WTC11 (cell line): ENCODE measurements at regions not wholly inside any gene's neighbourhood (a gene's known extent, or its start where the extent isn't known, plus 50 kb on each side); places are given as distances from the start of the nearest gene placed in this dataset.

Experiments
- ATAC-seq: fragments of 200-7000 bp; cut with Tn5 transposase; 2 replicates; pipeline ENCODE4 v1.10.0; 2021; ENCODE audit warnings: mild to moderate bottlenecking, moderate library complexity
- CTCF ChIA-PET: fragments of 300-600 bp; sonication (Branson Sonifier 250); formaldehyde crosslinking; loops from one replicate; lab custom pipeline; 2021; ENCODE audit warnings: antibody characterized with exemption; lab: Charles Lee
- POLR2A ChIA-PET: fragments of 350-600 bp; sonication (Branson Sonifier 250); formaldehyde crosslinking; loops from one replicate; lab custom pipeline; 2021; ENCODE audit warnings: antibody characterized with exemption; lab: Charles Lee
- DNase-seq: peaks from one replicate; pipeline ENCODE4 v3.0.0; 2021; ENCODE audit warnings: low spot score
- H3K27ac Mint-ChIP-seq: 2 replicates; pipeline ENCODE4 v1.8.0; 2021; ENCODE audit warnings: mixed read lengths
- H3K27me3 Mint-ChIP-seq: 2 replicates; pipeline ENCODE4 v1.8.0; 2021; ENCODE audit warnings: low read depth, mild to moderate bottlenecking, moderate library complexity, mixed read lengths
- H3K36me3 Mint-ChIP-seq: 2 replicates; pipeline ENCODE4 v1.8.0; 2021; ENCODE audit warnings: mixed read lengths
- H3K4me1 Mint-ChIP-seq: 2 replicates; pipeline ENCODE4 v1.8.0; 2022; ENCODE audit warnings: mixed read lengths
- H3K4me3 Mint-ChIP-seq: 2 replicates; pipeline ENCODE4 v1.8.0; 2021; ENCODE audit warnings: mild to moderate bottlenecking, moderate library complexity, mixed read lengths
- H3K9me3 Mint-ChIP-seq: 2 replicates; pipeline ENCODE4 v1.8.0; 2021; ENCODE audit warnings: mixed read lengths
- AFF4 ChIP-seq: sonication (generic); formaldehyde crosslinking; IDR thresholded peaks from 2 replicates; pipeline ENCODE4 v1.8.1; 2023; ENCODE audit warnings: mild to moderate bottlenecking, missing genetic modification reagents, borderline replicate concordance
- CDX4 ChIP-seq: fragments of 250-450 bp; sonication (Bioruptor Pico); IDR thresholded peaks from 2 replicates; pipeline ENCODE4 v1.9.0; 2021; ENCODE audit warnings: moderate library complexity, mild to moderate bottlenecking, inconsistent platforms, borderline replicate concordance
- HMGA2 ChIP-seq: fragments of 250-450 bp; sonication (Bioruptor Pico); IDR thresholded peaks from 2 replicates; pipeline ENCODE4 v1.4.0; 2021; ENCODE audit warnings: mild to moderate bottlenecking, moderate library complexity
- TEAD1 ChIP-seq: sonication (generic); formaldehyde crosslinking; IDR thresholded peaks from 2 replicates; pipeline ENCODE4 v1.8.0; 2022; ENCODE audit warnings: mild to moderate bottlenecking, missing genetic modification reagents
- ZBTB21 ChIP-seq: sonication (generic); formaldehyde crosslinking; IDR thresholded peaks from 2 replicates; pipeline ENCODE4 v1.8.1; 2023; ENCODE audit warnings: mild to moderate bottlenecking, missing genetic modification reagents, borderline replicate concordance
- ZNF317 ChIP-seq: sonication (generic); formaldehyde crosslinking; IDR thresholded peaks from 2 replicates; pipeline ENCODE4 v1.8.1; 2023; ENCODE audit warnings: low read depth, mild to moderate bottlenecking, moderate library complexity, missing genetic modification reagents, borderline replicate concordance
- ZNF396 ChIP-seq: fragments of 250-450 bp; sonication (Bioruptor Pico); IDR thresholded peaks from 2 replicates; pipeline ENCODE4 v1.8.0; 2021; ENCODE audit warnings: mild to moderate bottlenecking, moderate library complexity, borderline replicate concordance
- ZSCAN18 ChIP-seq: fragments of 250-450 bp; sonication (Bioruptor Pico); IDR thresholded peaks from 2 replicates; pipeline ENCODE4 v2.1.2; 2022; ENCODE audit warnings: mild to moderate bottlenecking, moderate library complexity
- TF ChIP-seq, protein P1 (sequence below): fragments of 250-450 bp; sonication (Bioruptor Pico); IDR thresholded peaks from 2 replicates; pipeline ENCODE4 v1.9.0; 2021; ENCODE audit warnings: mild to moderate bottlenecking, borderline replicate concordance
- TF ChIP-seq, protein P2 (sequence below): sonication (generic); formaldehyde crosslinking; IDR thresholded peaks from 2 replicates; pipeline ENCODE4 v1.8.1; 2022; ENCODE audit warnings: mild to moderate bottlenecking, missing genetic modification reagents, moderate library complexity, borderline replicate concordance
- TF ChIP-seq, protein P3 (sequence below): fragments of 200-600 bp; IDR thresholded peaks from 2 replicates; pipeline ENCODE4 v1.8.0; 2022; ENCODE audit warnings: antibody characterized with exemption
- TF ChIP-seq, protein P4 (sequence below): sonication (generic); formaldehyde crosslinking; conservative IDR thresholded peaks from 2 replicates; pipeline ENCODE4 v1.8.1; 2023; ENCODE audit warnings: mild to moderate bottlenecking, low read depth, missing genetic modification reagents, moderate library complexity

GRCh38 chr3:78238811-78239210, 1198.9 kb downstream of the ROBO2 start:
- ChIA-PET POLR2A (no interaction called here), CTCF (no interaction called here)
- ATAC-seq (no peak), DNase-seq (no peak)
- Mint-ChIP-seq H3K27ac (no peak overlapping the region), H3K36me3 (peaks cover 31% of the 10 kb centered on the region), H3K27me3 (peaks cover 3% of the 10 kb centered on the region; the same call in 1 of the 2 replicates), H3K4me1 (peaks cover 9% of the 10 kb centered on the region), H3K4me3 (no peak overlapping the region), H3K9me3 (peaks cover 43% of the 10 kb centered on the region)
- TF ChIP-seq ZBTB21: no peak
- TF ChIP-seq, protein P1, sequence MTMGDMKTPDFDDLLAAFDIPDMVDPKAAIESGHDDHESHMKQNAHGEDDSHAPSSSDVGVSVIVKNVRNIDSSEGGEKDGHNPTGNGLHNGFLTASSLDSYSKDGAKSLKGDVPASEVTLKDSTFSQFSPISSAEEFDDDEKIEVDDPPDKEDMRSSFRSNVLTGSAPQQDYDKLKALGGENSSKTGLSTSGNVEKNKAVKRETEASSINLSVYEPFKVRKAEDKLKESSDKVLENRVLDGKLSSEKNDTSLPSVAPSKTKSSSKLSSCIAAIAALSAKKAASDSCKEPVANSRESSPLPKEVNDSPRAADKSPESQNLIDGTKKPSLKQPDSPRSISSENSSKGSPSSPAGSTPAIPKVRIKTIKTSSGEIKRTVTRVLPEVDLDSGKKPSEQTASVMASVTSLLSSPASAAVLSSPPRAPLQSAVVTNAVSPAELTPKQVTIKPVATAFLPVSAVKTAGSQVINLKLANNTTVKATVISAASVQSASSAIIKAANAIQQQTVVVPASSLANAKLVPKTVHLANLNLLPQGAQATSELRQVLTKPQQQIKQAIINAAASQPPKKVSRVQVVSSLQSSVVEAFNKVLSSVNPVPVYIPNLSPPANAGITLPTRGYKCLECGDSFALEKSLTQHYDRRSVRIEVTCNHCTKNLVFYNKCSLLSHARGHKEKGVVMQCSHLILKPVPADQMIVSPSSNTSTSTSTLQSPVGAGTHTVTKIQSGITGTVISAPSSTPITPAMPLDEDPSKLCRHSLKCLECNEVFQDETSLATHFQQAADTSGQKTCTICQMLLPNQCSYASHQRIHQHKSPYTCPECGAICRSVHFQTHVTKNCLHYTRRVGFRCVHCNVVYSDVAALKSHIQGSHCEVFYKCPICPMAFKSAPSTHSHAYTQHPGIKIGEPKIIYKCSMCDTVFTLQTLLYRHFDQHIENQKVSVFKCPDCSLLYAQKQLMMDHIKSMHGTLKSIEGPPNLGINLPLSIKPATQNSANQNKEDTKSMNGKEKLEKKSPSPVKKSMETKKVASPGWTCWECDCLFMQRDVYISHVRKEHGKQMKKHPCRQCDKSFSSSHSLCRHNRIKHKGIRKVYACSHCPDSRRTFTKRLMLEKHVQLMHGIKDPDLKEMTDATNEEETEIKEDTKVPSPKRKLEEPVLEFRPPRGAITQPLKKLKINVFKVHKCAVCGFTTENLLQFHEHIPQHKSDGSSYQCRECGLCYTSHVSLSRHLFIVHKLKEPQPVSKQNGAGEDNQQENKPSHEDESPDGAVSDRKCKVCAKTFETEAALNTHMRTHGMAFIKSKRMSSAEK (CRISPR knock-in tag): no peak
- TF ChIP-seq ZSCAN18: no peak
- no peak for TF ChIP-seq CDX4
- TF ChIP-seq ZNF317 (CRISPR knock-in tag): no peak
- TF ChIP-seq TEAD1 (CRISPR knock-in tag): no peak
- TF ChIP-seq, protein P2, sequence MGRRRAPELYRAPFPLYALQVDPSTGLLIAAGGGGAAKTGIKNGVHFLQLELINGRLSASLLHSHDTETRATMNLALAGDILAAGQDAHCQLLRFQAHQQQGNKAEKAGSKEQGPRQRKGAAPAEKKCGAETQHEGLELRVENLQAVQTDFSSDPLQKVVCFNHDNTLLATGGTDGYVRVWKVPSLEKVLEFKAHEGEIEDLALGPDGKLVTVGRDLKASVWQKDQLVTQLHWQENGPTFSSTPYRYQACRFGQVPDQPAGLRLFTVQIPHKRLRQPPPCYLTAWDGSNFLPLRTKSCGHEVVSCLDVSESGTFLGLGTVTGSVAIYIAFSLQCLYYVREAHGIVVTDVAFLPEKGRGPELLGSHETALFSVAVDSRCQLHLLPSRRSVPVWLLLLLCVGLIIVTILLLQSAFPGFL (CRISPR knock-in tag): no peak
- no peak for TF ChIP-seq AFF4 (CRISPR knock-in tag)
- TF ChIP-seq ZNF396 (CRISPR knock-in tag): no peak
- no peak for TF ChIP-seq HMGA2 (CRISPR knock-in tag)
- TF ChIP-seq, protein P3, sequence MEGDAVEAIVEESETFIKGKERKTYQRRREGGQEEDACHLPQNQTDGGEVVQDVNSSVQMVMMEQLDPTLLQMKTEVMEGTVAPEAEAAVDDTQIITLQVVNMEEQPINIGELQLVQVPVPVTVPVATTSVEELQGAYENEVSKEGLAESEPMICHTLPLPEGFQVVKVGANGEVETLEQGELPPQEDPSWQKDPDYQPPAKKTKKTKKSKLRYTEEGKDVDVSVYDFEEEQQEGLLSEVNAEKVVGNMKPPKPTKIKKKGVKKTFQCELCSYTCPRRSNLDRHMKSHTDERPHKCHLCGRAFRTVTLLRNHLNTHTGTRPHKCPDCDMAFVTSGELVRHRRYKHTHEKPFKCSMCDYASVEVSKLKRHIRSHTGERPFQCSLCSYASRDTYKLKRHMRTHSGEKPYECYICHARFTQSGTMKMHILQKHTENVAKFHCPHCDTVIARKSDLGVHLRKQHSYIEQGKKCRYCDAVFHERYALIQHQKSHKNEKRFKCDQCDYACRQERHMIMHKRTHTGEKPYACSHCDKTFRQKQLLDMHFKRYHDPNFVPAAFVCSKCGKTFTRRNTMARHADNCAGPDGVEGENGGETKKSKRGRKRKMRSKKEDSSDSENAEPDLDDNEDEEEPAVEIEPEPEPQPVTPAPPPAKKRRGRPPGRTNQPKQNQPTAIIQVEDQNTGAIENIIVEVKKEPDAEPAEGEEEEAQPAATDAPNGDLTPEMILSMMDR: no peak
- TF ChIP-seq, protein P4, sequence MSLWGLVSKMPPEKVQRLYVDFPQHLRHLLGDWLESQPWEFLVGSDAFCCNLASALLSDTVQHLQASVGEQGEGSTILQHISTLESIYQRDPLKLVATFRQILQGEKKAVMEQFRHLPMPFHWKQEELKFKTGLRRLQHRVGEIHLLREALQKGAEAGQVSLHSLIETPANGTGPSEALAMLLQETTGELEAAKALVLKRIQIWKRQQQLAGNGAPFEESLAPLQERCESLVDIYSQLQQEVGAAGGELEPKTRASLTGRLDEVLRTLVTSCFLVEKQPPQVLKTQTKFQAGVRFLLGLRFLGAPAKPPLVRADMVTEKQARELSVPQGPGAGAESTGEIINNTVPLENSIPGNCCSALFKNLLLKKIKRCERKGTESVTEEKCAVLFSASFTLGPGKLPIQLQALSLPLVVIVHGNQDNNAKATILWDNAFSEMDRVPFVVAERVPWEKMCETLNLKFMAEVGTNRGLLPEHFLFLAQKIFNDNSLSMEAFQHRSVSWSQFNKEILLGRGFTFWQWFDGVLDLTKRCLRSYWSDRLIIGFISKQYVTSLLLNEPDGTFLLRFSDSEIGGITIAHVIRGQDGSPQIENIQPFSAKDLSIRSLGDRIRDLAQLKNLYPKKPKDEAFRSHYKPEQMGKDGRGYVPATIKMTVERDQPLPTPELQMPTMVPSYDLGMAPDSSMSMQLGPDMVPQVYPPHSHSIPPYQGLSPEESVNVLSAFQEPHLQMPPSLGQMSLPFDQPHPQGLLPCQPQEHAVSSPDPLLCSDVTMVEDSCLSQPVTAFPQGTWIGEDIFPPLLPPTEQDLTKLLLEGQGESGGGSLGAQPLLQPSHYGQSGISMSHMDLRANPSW (CRISPR knock-in tag): no peak
- TF ChIP-seq, all 79 proteins: peak for 0
